ENCODE measurements at regions not wholly inside any gene's neighbourhood (a gene's known extent, or its start where the extent isn't known, plus 50 kb on each side); places are given as distances from the start of the nearest gene placed in this dataset.
A peak's percentile ranks its signal among the peaks of the same experiment; 100 is the strongest.

DNA sequence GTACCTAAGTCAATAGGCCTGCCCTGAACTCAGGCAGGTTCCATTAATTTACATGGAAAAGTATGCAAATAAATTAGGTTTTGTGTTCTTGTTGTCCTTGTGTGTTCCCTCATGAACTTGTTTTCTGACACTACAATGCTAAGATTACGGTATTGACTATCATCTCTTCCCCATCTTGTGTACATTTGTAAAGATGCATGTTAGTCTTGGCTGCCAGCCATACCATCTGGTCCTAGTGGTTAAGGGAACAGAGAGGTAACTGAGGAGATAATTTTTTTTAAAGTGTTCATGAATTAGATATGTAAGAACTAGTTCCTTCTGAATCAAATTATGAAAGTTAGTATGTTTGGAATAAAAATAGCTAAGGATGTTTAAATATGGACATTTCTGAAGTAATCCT lies 167.6 kb upstream of the ADAMTS5 start:
- no peak overlapping the region for H3K9ac ChIP-seq (ENCODE audit: low read length)
- H3K18ac ChIP-seq (ENCODE audit: low read length), result no peak overlapping the region
- no peak overlapping the region for H2BK12ac ChIP-seq (ENCODE audit: low read length)
- no peaks in the 10 kb centered on the region for H3K79me1 ChIP-seq (ENCODE audit: low read length)
- no peak overlapping the region for H2AFZ ChIP-seq (ENCODE audit: insufficient read depth, low read length, poor library complexity)
- H4K8ac ChIP-seq (ENCODE audit: low read depth, low read length), result no peak overlapping the region
- no peak overlapping the region for H2BK120ac ChIP-seq (ENCODE audit: insufficient read depth, low read length, poor library complexity)
- no peak overlapping the region for H3K27ac ChIP-seq (ENCODE audit: low read depth, low read length)
- H3K9me3 ChIP-seq (ENCODE audit: insufficient read depth, low read depth, low read length), result no peaks in the 10 kb centered on the region
- DNase-seq, result no peak
- no peak overlapping the region for H3K4me3 ChIP-seq (ENCODE audit: low read depth, low read length)
- H2AK5ac ChIP-seq (ENCODE audit: low read length), result no peak overlapping the region
- H3K27me3 ChIP-seq (ENCODE audit: insufficient read depth, low read length), result no peaks in the 10 kb centered on the region
- no peak overlapping the region for H3K4me2 ChIP-seq (ENCODE audit: low read length)
- H4K12ac ChIP-seq (ENCODE audit: low read depth, low read length), result no peak overlapping the region
- no peak overlapping the region for H2BK5ac ChIP-seq (ENCODE audit: low read depth, low read length, poor library complexity)
- H3K79me2 ChIP-seq (ENCODE audit: control insufficient read depth, insufficient read depth, low read length, poor library complexity), result no peaks in the 10 kb centered on the region
- no peak overlapping the region for H3K4ac ChIP-seq (ENCODE audit: low read depth, low read length)
- no peaks in the 10 kb centered on the region for H3K4me1 ChIP-seq (ENCODE audit: control insufficient read depth in 1 of 2, insufficient read depth in 2 of 2, low read length in 2 of 2)
- H3K23ac ChIP-seq (ENCODE audit: low read length), result no peak overlapping the region
- no peak overlapping the region for H4K91ac ChIP-seq (ENCODE audit: low read depth, low read length)
- no CpG with 5 or more reads among the region's 1 CpG for WGBS (ENCODE audit: extremely low coverage, insufficient coverage, insufficient read length)
- H3K36me3 ChIP-seq (ENCODE audit: control insufficient read depth in 1 of 2, insufficient read depth in 2 of 2, low read length in 2 of 2), result no peaks in the 10 kb centered on the region
- no peak overlapping the region for H3K14ac ChIP-seq (ENCODE audit: low read length)

DNA sequence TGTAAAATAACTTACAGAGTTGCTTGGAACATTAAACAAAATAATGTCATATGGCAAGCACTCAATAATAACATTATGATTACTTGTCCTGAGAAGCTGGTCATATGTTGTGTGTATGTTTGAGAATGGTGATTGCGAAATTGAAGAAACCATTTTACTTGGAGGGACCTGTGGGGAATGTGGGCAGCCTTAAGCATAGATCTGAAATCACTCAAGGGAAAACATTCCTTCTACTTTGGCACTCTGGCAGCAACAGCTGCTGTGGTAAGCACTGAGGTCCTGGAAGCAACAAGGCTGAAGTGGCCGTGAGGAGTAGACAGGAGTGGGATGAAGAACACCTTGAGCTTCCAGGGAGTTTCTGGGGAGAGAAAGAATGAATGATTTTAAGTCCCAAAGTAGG lies 165.4 kb upstream of the ADAMTS5 start:
- H2AK5ac ChIP-seq (ENCODE audit: low read length), result no peak overlapping the region
- H3K79me1 ChIP-seq (ENCODE audit: low read length), result no peaks in the 10 kb centered on the region
- no peak overlapping the region for H2AFZ ChIP-seq (ENCODE audit: insufficient read depth, low read length, poor library complexity)
- H4K8ac ChIP-seq (ENCODE audit: low read depth, low read length), result no peak overlapping the region
- no peak overlapping the region for H3K18ac ChIP-seq (ENCODE audit: low read length)
- H3K4me1 ChIP-seq (ENCODE audit: control insufficient read depth in 1 of 2, insufficient read depth in 2 of 2, low read length in 2 of 2), result peaks cover 4 to 5% of the 10 kb centered on the region in 2 experiments
- peak in 1 of 2 donors; percentile 7 for DNase-seq
- H4K91ac ChIP-seq (ENCODE audit: low read depth, low read length), result no peak overlapping the region
- H4K12ac ChIP-seq (ENCODE audit: low read depth, low read length), result no peak overlapping the region
- no peak overlapping the region for H2BK120ac ChIP-seq (ENCODE audit: insufficient read depth, low read length, poor library complexity)
- no peaks in the 10 kb centered on the region for H3K27me3 ChIP-seq (ENCODE audit: insufficient read depth, low read length)
- no peak overlapping the region for H3K4me3 ChIP-seq (ENCODE audit: low read depth, low read length)
- H2BK5ac ChIP-seq (ENCODE audit: low read depth, low read length, poor library complexity), result no peak overlapping the region
- H3K79me2 ChIP-seq (ENCODE audit: control insufficient read depth, insufficient read depth, low read length, poor library complexity), result no peaks in the 10 kb centered on the region
- no peak overlapping the region for H2BK12ac ChIP-seq (ENCODE audit: low read length)
- no peak overlapping the region for H3K4ac ChIP-seq (ENCODE audit: low read depth, low read length)
- H3K9ac ChIP-seq (ENCODE audit: low read length), result no peak overlapping the region
- no peak overlapping the region for H3K14ac ChIP-seq (ENCODE audit: low read length)
- no peak overlapping the region for H3K27ac ChIP-seq (ENCODE audit: low read depth, low read length)
- no peaks in the 10 kb centered on the region for H3K9me3 ChIP-seq (ENCODE audit: insufficient read depth, low read depth, low read length)
- WGBS (ENCODE audit: extremely low coverage, insufficient coverage, insufficient read length), result no CpG with 5 or more reads among the region's 2 CpGs
- no peaks in the 10 kb centered on the region for H3K36me3 ChIP-seq (ENCODE audit: control insufficient read depth in 1 of 2, insufficient read depth in 2 of 2, low read length in 2 of 2)
- H3K23ac ChIP-seq (ENCODE audit: low read length), result no peak overlapping the region
- H3K4me2 ChIP-seq (ENCODE audit: low read length), result no peak overlapping the region

DNA sequence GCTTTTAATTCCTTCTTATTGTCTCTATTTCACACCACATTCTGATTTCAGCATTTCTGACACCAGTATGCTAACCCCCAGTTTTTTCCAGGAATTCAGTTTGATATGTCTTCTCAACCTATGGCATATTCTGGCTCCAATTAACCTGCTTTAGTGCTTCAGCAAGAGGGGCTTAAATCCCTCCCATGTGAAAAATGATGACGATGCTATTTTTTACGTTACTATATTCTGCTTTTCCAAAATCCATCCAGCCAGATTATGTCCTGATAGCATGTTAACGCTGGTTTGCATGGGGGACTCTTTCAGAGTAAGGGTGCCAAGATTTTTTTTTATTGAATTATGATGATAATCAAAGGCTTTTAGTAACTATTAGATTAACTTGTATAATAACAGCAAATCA lies 163.3 kb upstream of the ADAMTS5 start:
- Histone ChIP-seq H2AFZ (ENCODE audit: insufficient read depth, low read length, poor library complexity) (no peak overlapping the region), H3K4me1 (ENCODE audit: control insufficient read depth in 1 of 2, insufficient read depth in 2 of 2, low read length in 2 of 2) (peaks cover 4 to 5% of the 10 kb centered on the region in 2 experiments), H2BK12ac (ENCODE audit: low read length) (no peak overlapping the region), H3K4me3 (ENCODE audit: low read depth, low read length) (no peak overlapping the region), H3K4me2 (ENCODE audit: low read length) (no peak overlapping the region), H4K91ac (ENCODE audit: low read depth, low read length) (no peak overlapping the region), H3K14ac (ENCODE audit: low read length) (no peak overlapping the region), H4K8ac (ENCODE audit: low read depth, low read length) (no peak overlapping the region), H3K27ac (ENCODE audit: low read depth, low read length) (no peak overlapping the region), H3K79me2 (ENCODE audit: control insufficient read depth, insufficient read depth, low read length, poor library complexity) (no peaks in the 10 kb centered on the region), H4K12ac (ENCODE audit: low read depth, low read length) (no peak overlapping the region), H2BK120ac (ENCODE audit: insufficient read depth, low read length, poor library complexity) (no peak overlapping the region), H3K9me3 (ENCODE audit: insufficient read depth, low read depth, low read length) (no peaks in the 10 kb centered on the region), H3K4ac (ENCODE audit: low read depth, low read length) (no peak overlapping the region), H3K23ac (ENCODE audit: low read length) (no peak overlapping the region), H3K9ac (ENCODE audit: low read length) (no peak overlapping the region), H2BK5ac (ENCODE audit: low read depth, low read length, poor library complexity) (no peak overlapping the region), H3K27me3 (ENCODE audit: insufficient read depth, low read length) (no peaks in the 10 kb centered on the region), H3K36me3 (ENCODE audit: control insufficient read depth in 1 of 2, insufficient read depth in 2 of 2, low read length in 2 of 2) (no peaks in the 10 kb centered on the region), H3K79me1 (ENCODE audit: low read length) (no peaks in the 10 kb centered on the region), H2AK5ac (ENCODE audit: low read length) (no peak overlapping the region), H3K18ac (ENCODE audit: low read length) (no peak overlapping the region)
- WGBS (ENCODE audit: extremely low coverage, insufficient coverage, insufficient read length), result no CpG with 5 or more reads among the region's 3 CpGs
- DNase-seq, result no peak

DNA sequence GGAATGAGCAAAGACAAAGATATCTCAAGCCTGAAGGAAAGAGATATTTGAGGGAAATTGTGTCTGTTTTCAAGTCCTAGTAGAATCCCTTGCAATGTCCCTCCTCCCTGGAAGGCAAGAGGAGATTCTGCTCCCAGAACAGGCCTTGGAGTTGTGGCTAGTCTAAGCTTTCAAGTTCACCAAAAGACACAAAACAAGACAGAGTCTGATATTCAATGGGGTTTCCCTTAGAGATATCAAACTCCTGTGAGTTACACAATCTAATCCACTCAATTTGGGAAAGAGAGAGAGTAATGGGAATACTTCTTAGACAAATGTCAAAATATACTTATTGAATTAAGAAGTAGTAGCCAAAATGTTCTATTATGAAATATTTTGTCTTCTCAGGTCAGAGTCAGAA lies 162.8 kb upstream of the ADAMTS5 start:
- no peaks in the 10 kb centered on the region for H3K27me3 ChIP-seq (ENCODE audit: insufficient read depth, low read length)
- peaks cover 4 to 5% of the 10 kb centered on the region in 2 experiments for H3K4me1 ChIP-seq (ENCODE audit: control insufficient read depth in 1 of 2, insufficient read depth in 2 of 2, low read length in 2 of 2)
- H3K23ac ChIP-seq (ENCODE audit: low read length), result no peak overlapping the region
- no peak overlapping the region for H2BK5ac ChIP-seq (ENCODE audit: low read depth, low read length, poor library complexity)
- H2BK12ac ChIP-seq (ENCODE audit: low read length), result no peak overlapping the region
- H2AFZ ChIP-seq (ENCODE audit: insufficient read depth, low read length, poor library complexity), result no peak overlapping the region
- H4K12ac ChIP-seq (ENCODE audit: low read depth, low read length), result no peak overlapping the region
- no peaks in the 10 kb centered on the region for H3K9me3 ChIP-seq (ENCODE audit: insufficient read depth, low read depth, low read length)
- H2BK120ac ChIP-seq (ENCODE audit: insufficient read depth, low read length, poor library complexity), result no peak overlapping the region
- no peak overlapping the region for H3K27ac ChIP-seq (ENCODE audit: low read depth, low read length)
- H3K9ac ChIP-seq (ENCODE audit: low read length), result no peak overlapping the region
- H3K4me3 ChIP-seq (ENCODE audit: low read depth, low read length), result no peak overlapping the region
- H4K91ac ChIP-seq (ENCODE audit: low read depth, low read length), result no peak overlapping the region
- H2AK5ac ChIP-seq (ENCODE audit: low read length), result no peak overlapping the region
- no peaks in the 10 kb centered on the region for H3K79me1 ChIP-seq (ENCODE audit: low read length)
- H3K18ac ChIP-seq (ENCODE audit: low read length), result no peak overlapping the region
- H3K14ac ChIP-seq (ENCODE audit: low read length), result no peak overlapping the region
- H3K4me2 ChIP-seq (ENCODE audit: low read length), result no peak overlapping the region
- H3K79me2 ChIP-seq (ENCODE audit: control insufficient read depth, insufficient read depth, low read length, poor library complexity), result no peaks in the 10 kb centered on the region
- no peak overlapping the region for H3K4ac ChIP-seq (ENCODE audit: low read depth, low read length)
- DNase-seq, result no peak
- no peaks in the 10 kb centered on the region for H3K36me3 ChIP-seq (ENCODE audit: control insufficient read depth in 1 of 2, insufficient read depth in 2 of 2, low read length in 2 of 2)
- no peak overlapping the region for H4K8ac ChIP-seq (ENCODE audit: low read depth, low read length)
